Karpas-422 (cell line): ENCODE measurements at regions not wholly inside any gene's neighbourhood (a gene's known extent, or its start where the extent isn't known, plus 50 kb on each side); places are given as distances from the start of the nearest gene placed in this dataset.
A peak's percentile ranks its signal among the peaks of the same experiment; 100 is the strongest.
"Not testable (repeated sequence)": the region's sequence is repeated elsewhere in the genome, so short reads cannot be mapped to it uniquely, and the experiment has no call there.

Experiments used
- DNase-seq: peaks from one replicate; pipeline ENCODE4 v3.0.0-alpha.2; 2015
- H2AFZ ChIP-seq: fragments of 200-600 bp; sonication (generic); 2 replicates; pipeline ENCODE4 v1.6.1; 2014; ENCODE audit warnings: antibody characterized with exemption, low read length, mixed read lengths
- H3K27ac ChIP-seq: fragments of 200-600 bp; sonication (generic); 2 replicates; pipeline ENCODE4 v1.5.1; 2014; ENCODE audit warnings: mild to moderate bottlenecking, low read length, moderate library complexity
- H3K27me3 ChIP-seq: fragments of 200-600 bp; sonication (generic); 2 replicates; pipeline ENCODE4 v1.6.1; 2014; ENCODE audit warnings: low read length, mixed read lengths
- H3K36me3 ChIP-seq: fragments of 200-600 bp; sonication (generic); 2 replicates; pipeline ENCODE4 v1.6.1; 2014; ENCODE audit warnings: low read length, mixed read lengths; ENCODE audit not compliant: insufficient read depth
- H3K4me1 ChIP-seq: fragments of 200-600 bp; sonication (generic); 2 replicates; pipeline ENCODE4 v1.6.1; 2014; ENCODE audit warnings: mild to moderate bottlenecking, low read length, mixed read lengths
- H3K4me2 ChIP-seq: fragments of 200-600 bp; sonication (generic); 2 replicates; pipeline ENCODE4 v1.6.1; 2014; ENCODE audit warnings: low read length, low read depth, mild to moderate bottlenecking; ENCODE audit not compliant: poor library complexity, severe bottlenecking
- H3K4me3 ChIP-seq: fragments of 200-600 bp; sonication (generic); 2 replicates; pipeline ENCODE4 v1.5.1; 2014; ENCODE audit warnings: mild to moderate bottlenecking, antibody characterized with exemption, low read length, mixed read lengths
- H3K79me2 ChIP-seq: fragments of 200-600 bp; sonication (generic); 2 replicates; pipeline ENCODE4 v1.6.1; 2014; ENCODE audit warnings: mild to moderate bottlenecking, low read length, mixed read lengths
- H3K9ac ChIP-seq: fragments of 200-600 bp; sonication (generic); 2 replicates; pipeline ENCODE4 v1.6.0; 2014; ENCODE audit warnings: low read length
- H3K9me2 ChIP-seq: fragments of 200-600 bp; sonication (generic), shearing (Covaris generic); replicated peaks from 2 replicates; pipeline ENCODE4 v1.6.0; 2014; ENCODE audit warnings: mild to moderate bottlenecking, low read length, moderate library complexity; ENCODE audit not compliant: insufficient read depth
- H3K9me3 ChIP-seq: fragments of 300-700, 200-600 bp; sonication (generic); 2 replicates; pipeline ENCODE4 v1.6.1; 2014; ENCODE audit warnings: low read length, mixed read lengths
- H4K20me1 ChIP-seq: fragments of 200-600 bp; sonication (generic); 2 replicates; pipeline ENCODE4 v1.6.1; 2014; ENCODE audit warnings: mild to moderate bottlenecking, antibody characterized with exemption, low read length, low read depth; ENCODE audit not compliant: insufficient read depth

DNA sequence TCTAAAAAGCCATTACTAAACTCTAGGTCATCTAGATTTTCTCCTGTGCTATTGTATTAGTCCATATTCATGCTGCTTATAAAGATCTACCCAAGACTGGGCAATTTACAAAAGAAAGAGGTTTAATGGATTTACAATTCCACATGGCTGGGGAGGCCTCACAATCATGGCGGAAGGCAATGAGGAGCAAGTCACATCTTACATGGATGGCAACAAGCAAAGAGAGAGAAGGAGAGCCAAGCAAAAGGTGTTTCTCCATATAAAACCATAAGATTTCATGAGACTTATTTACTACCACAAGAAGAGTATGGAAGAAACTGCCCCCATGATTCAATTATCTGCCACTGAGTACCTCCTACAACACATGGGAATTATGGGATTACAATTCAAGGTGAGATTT is 69.6 kb upstream of the CCDC6 start:
- H3K9me2 ChIP-seq, DNase-seq, H3K79me2 ChIP-seq, H3K9ac ChIP-seq, H3K36me3 ChIP-seq, H3K4me2 ChIP-seq, H3K4me1 ChIP-seq, H3K9me3 ChIP-seq, H2AFZ ChIP-seq, H4K20me1 ChIP-seq, H3K4me3 ChIP-seq, H3K27me3 ChIP-seq, H3K27ac ChIP-seq: not testable (repeated sequence)

DNA sequence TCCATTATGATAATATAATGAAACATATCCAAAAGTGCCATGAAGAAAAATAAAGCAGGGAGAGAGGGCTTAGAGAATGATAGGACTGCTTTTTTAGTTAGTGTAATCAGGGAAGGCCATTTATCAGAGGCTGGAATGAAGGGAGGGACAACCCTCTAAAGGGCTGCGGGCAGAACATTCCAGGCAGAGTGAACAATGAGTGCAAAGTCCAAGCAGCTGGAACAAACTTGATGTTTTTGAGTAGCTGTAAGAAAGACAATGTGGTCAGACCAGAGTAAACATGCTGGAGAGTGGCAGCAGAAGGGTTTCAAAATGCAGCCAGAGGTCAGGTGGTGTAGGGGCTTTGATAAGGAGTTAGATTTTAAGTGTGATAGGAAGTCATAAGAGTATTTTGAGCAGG is 65.6 kb upstream of the CCDC6 start:
- Histone ChIP-seq H3K9me3 (no peaks in the 10 kb centered on the region), H4K20me1 (no peaks in the 10 kb centered on the region), H2AFZ (0 out of 2 replicates have a peak overlapping the region, but pooled peaks have one; percentile 84), H3K9me2 (no peaks in the 10 kb centered on the region), H3K4me2 (no peak overlapping the region), H3K9ac (no peak overlapping the region), H3K27me3 (no peaks in the 10 kb centered on the region), H3K36me3 (no peaks in the 10 kb centered on the region), H3K79me2 (no peaks in the 10 kb centered on the region), H3K4me1 (peaks cover 38% of the 10 kb centered on the region), H3K4me3 (no peak overlapping the region), H3K27ac (peak overlapping the region; percentile 94)
- peak; percentile 27 for DNase-seq

DNA sequence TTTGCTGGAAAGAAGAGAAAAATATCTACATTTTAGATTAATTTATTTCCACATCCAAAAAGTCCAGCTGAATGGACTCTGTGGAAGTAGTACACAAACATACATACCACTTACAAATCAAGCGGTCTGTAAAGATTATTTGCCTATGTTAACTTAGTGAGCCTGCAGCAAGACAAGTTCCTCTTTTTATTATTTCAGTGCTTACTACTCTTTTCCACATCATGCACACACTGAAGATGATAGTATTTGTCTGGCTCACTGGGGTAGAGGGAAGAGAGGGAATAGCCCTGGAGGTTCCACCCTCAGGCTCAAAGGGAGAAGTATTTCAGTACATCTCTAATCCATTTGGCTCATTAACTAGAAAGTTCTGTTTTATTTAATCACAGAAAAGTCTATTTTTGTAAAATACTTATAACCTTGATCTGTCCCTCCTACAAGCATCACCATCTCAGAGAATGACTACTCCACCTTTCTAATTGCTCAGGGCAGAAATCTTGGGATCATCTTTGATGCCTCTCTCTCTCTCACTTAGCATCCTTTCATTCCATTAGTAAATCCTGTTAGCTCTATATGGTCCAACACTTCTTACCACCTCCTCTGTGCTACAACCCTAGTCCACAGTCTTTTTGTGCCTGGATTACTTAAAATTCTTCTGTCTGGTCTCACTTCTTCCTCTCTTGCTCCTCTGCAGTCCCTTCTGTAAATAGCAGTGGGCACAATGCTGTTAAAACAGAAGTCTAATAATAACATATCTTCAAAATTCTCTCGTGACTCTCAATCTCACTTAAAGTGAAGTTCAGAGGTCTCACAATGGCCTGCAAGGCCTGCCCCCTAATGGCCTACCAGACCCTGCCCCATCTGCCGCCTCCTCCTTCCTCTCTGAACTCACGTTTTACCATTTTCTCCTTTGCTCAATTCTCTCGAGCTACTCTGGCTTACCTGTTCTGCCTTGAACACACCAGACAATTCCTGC is 64.3 kb upstream of the CCDC6 start:
- H3K9ac ChIP-seq = peak overlapping the region; percentile 59
- H3K9me3 ChIP-seq = no peaks in the 10 kb centered on the region
- no peaks in the 10 kb centered on the region for H3K9me2 ChIP-seq
- peak overlapping the region; percentile 39 for H3K4me3 ChIP-seq
- no peaks in the 10 kb centered on the region for H4K20me1 ChIP-seq
- H3K4me2 ChIP-seq = peak overlapping the region; percentile 66
- H3K27me3 ChIP-seq = no peaks in the 10 kb centered on the region
- peaks cover 44% of the 10 kb centered on the region for H3K4me1 ChIP-seq
- DNase-seq = peak; percentile 83
- H3K36me3 ChIP-seq = no peaks in the 10 kb centered on the region
- H3K79me2 ChIP-seq = no peaks in the 10 kb centered on the region
- peak overlapping the region; percentile 94 for H3K27ac ChIP-seq
- H2AFZ ChIP-seq = peak overlapping the region; percentile 84

DNA sequence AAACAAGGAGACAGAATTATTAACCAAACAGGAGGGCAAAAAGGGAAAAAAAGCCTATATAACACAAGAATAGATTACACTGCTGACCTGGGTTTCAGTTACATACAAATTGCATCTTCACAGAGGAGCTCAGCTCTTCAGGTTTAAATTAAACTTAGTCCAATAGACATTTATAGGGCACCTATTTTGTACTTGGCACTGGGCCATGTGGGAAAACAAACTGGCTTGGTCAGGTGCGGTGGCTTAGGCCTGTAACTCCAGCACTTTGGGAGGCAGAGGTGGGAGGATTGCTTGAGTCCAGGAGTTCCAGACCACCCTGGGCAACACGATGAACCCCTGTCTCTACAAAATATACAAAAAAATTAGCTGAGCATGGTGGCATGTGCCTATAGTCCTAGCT is 62.3 kb upstream of the CCDC6 start:
- Histone ChIP-seq H3K4me2 (no peak overlapping the region), H4K20me1 (no peaks in the 10 kb centered on the region), H3K4me1 (peaks cover 44% of the 10 kb centered on the region), H3K4me3 (no peak overlapping the region), H3K79me2 (no peaks in the 10 kb centered on the region), H3K9me3 (no peaks in the 10 kb centered on the region), H3K36me3 (no peaks in the 10 kb centered on the region), H2AFZ (0 out of 2 replicates have a peak overlapping the region, but pooled peaks have one; percentile 19), H3K9me2 (no peaks in the 10 kb centered on the region), H3K27me3 (no peaks in the 10 kb centered on the region), H3K9ac (no peak overlapping the region), H3K27ac (no peak overlapping the region)
- DNase-seq = no peak

DNA sequence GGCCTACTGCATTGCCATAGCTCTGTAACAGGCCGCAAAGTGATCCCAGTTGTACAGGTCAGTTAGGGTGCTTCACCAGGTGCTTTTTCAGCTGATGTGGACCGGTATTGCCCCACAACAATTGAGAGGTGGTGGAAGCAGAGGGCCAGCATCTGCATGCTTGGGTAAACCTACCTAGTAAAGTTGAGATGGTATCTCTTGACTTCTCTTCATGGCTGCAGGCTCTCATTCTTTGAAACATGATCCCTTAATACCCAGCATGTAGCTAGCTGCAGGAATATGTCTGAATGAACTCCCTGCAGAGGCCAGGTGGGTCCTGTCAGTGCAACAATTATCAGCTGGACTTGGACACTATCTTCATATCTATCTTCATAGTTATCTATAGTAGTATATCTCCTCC is 60.7 kb upstream of the CCDC6 start:
- H3K36me3 ChIP-seq = no peaks in the 10 kb centered on the region
- H2AFZ ChIP-seq = peak overlapping the region; percentile 53; the same call in 1 of the 2 replicates
- DNase-seq = no peak
- no peak overlapping the region for H3K4me3 ChIP-seq
- peak overlapping the region; percentile 6 for H3K4me2 ChIP-seq
- no peaks in the 10 kb centered on the region for H3K9me3 ChIP-seq
- no peaks in the 10 kb centered on the region for H3K27me3 ChIP-seq
- H3K79me2 ChIP-seq = no peaks in the 10 kb centered on the region
- peaks cover 44% of the 10 kb centered on the region for H3K4me1 ChIP-seq
- H4K20me1 ChIP-seq = no peaks in the 10 kb centered on the region
- H3K9me2 ChIP-seq = no peaks in the 10 kb centered on the region
- no peak overlapping the region for H3K27ac ChIP-seq
- H3K9ac ChIP-seq = no peak overlapping the region

DNA sequence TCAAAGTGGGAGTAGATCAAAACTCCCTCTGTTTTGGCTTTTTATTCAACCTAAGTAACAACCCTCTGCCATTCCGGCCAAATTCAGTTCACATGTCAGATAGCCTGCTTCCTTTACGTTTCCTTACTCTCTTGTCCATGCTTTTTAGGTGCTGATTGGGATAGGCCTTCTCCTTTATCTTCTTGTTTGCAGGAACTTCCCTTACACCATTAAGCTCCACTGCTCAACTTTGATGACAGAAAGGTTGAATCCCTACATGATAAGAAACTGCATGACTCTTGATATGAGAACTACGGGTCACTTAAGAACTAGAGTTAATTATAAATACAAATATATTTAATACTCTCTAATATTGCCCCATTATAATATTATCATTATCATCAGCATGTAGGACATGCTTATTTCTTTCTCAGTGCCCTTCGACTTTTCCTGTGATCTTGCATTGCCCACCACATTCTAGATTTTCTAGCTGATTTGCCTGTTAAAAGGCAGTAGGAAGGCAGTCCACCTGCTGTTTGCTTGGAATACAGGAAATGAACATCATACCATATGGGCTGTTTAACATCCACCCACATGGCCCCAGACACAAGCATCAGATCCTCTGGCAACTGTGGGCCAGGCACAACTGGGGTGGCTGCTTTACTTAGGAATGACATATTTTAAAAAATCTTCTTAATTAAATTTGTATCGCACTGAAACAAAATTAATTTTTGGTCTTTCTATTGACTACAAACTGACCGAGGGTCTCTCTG is 59.7 kb upstream of the CCDC6 start:
- no peak overlapping the region for H3K9ac ChIP-seq
- no peaks in the 10 kb centered on the region for H3K36me3 ChIP-seq
- no peak overlapping the region for H3K4me2 ChIP-seq
- no peak for DNase-seq
- no peaks in the 10 kb centered on the region for H3K79me2 ChIP-seq
- no peaks in the 10 kb centered on the region for H3K9me3 ChIP-seq
- H3K27ac ChIP-seq = no peak overlapping the region
- no peak overlapping the region for H2AFZ ChIP-seq
- no peak overlapping the region for H3K4me3 ChIP-seq
- no peaks in the 10 kb centered on the region for H4K20me1 ChIP-seq
- H3K27me3 ChIP-seq = no peaks in the 10 kb centered on the region
- H3K9me2 ChIP-seq = no peaks in the 10 kb centered on the region
- H3K4me1 ChIP-seq = peaks cover 39% of the 10 kb centered on the region

DNA sequence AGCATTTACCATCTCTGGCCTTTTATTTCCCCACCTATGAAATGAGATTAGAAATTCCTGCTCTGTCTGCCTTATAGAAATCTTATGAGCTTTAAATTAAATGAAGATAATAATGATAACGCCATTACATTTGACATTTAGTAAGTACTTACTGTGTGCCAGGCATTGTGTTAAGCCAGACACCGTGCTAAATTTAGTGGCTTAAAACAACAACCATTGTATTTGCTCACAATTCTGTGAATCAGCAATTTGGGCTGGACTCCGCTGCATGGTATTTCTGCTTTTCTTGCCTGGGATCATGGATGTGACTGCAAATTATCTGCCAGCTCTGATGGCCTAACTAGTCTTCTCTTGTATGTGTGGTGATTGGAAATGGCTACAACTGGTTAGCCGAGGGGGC is 56.4 kb upstream of the CCDC6 start:
- no peak overlapping the region for H3K4me3 ChIP-seq
- H3K9ac ChIP-seq = no peak overlapping the region
- H3K27ac ChIP-seq = no peak overlapping the region
- no peaks in the 10 kb centered on the region for H3K9me2 ChIP-seq
- H3K27me3 ChIP-seq = no peaks in the 10 kb centered on the region
- no peak overlapping the region for H3K4me2 ChIP-seq
- no peak overlapping the region for H2AFZ ChIP-seq
- no peaks in the 10 kb centered on the region for H3K36me3 ChIP-seq
- H3K9me3 ChIP-seq = no peaks in the 10 kb centered on the region
- no peaks in the 10 kb centered on the region for H3K79me2 ChIP-seq
- no peak for DNase-seq
- peaks cover 12% of the 10 kb centered on the region for H3K4me1 ChIP-seq
- H4K20me1 ChIP-seq = no peaks in the 10 kb centered on the region

DNA sequence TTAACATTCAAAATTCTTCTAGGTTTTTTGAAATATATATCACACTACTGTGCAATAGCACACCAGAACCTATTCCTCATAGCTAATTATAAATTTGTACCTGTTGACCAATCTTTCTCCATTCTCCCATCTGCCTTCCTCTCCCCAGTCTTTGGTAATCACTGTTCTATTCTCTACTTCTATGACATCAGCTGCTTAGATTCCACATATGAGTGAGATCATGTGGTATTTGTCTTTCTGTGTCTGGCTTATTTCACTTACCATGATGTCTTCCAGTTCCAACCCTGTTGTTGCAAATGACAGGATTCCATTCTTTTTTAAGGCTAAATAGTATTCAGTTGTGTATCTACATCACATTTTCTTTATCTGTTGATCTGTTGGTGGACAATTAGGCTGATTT is 54.4 kb upstream of the CCDC6 start:
- H3K4me2 ChIP-seq = no peak overlapping the region
- no peaks in the 10 kb centered on the region for H3K9me2 ChIP-seq

More for the DNA sequence above, 54.4 kb upstream of the CCDC6 start:
- no peaks in the 10 kb centered on the region for H3K36me3 ChIP-seq
- H3K79me2 ChIP-seq = no peaks in the 10 kb centered on the region
- no peaks in the 10 kb centered on the region for H3K4me1 ChIP-seq
- H4K20me1 ChIP-seq = no peaks in the 10 kb centered on the region
- DNase-seq = no peak
- H3K27me3 ChIP-seq = no peaks in the 10 kb centered on the region
- no peak overlapping the region for H2AFZ ChIP-seq
- H3K9ac ChIP-seq = no peak overlapping the region
- H3K4me3 ChIP-seq = no peak overlapping the region
- H3K9me3 ChIP-seq = no peaks in the 10 kb centered on the region
- H3K27ac ChIP-seq = no peak overlapping the region
